Large intestine (tissue), 3 donors: ENCODE measurements at regions not wholly inside any gene's neighbourhood (a gene's known extent, or its start where the extent isn't known, plus 50 kb on each side); places are given as distances from the start of the nearest gene placed in this dataset.

Experiments
- DNase-seq, 2 donors: peaks; one replicate each; pipeline versions ENCODE4 v3.0.0 to v3.0.0-alpha.2; 2013
- H3K27ac ChIP-seq: one replicate; pipeline ENCODE4 v1.5.1; 2013; ENCODE audit warnings: low read length
- H3K27me3 ChIP-seq: 2 replicates; pipeline ENCODE4 v1.6.1; 2013; ENCODE audit warnings: low read length; ENCODE audit not compliant: control insufficient read depth, insufficient read depth
- H3K36me3 ChIP-seq: 2 replicates; pipeline ENCODE4 v1.6.1; 2013; ENCODE audit warnings: low read length; ENCODE audit not compliant: control insufficient read depth, insufficient read depth
- H3K4me1 ChIP-seq: one replicate; pipeline ENCODE4 v1.6.1; 2013; ENCODE audit warnings: low read length; ENCODE audit not compliant: control insufficient read depth, insufficient read depth
- H3K4me3 ChIP-seq: one replicate; pipeline ENCODE4 v1.5.1; 2013; ENCODE audit warnings: low read length
- H3K9me3 ChIP-seq: one replicate; pipeline ENCODE4 v1.6.1; 2013; ENCODE audit warnings: mild to moderate bottlenecking, low read depth, low read length, moderate library complexity; ENCODE audit not compliant: control insufficient read depth
- WGBS: methylation state at CpG from one replicate; pipeline ENCODE4 v1.1.5; 2013; ENCODE audit warnings: low lambda C conversion rate; ENCODE audit not compliant: insufficient coverage; 5-methylcytosine and 5-hydroxymethylcytosine counted together

- Histone ChIP-seq H3K4me1 (peaks cover 4% of the 10 kb centered on the region), H3K27ac (no peak overlapping the region), H3K4me3 (no peak overlapping the region), H3K27me3 (peaks cover 74% of the 10 kb centered on the region), H3K9me3 (peaks cover 7% of the 10 kb centered on the region), H3K36me3 (no peaks in the 10 kb centered on the region)
- WGBS = 0% methylated on average over 2 of the region's 59 CpGs
- peak in 1 of 2 donors; percentile 40 for DNase-seq
Observed at GRCh38 chr10:100653957-100654781, 91.2 kb upstream of the PAX2 start.

- Histone ChIP-seq H3K36me3 (no peaks in the 10 kb centered on the region), H3K4me3 (no peak overlapping the region), H3K9me3 (peaks cover 7% of the 10 kb centered on the region), H3K27ac (no peak overlapping the region), H3K27me3 (peaks cover 81% of the 10 kb centered on the region), H3K4me1 (peaks cover 4% of the 10 kb centered on the region)
- WGBS = no CpG with 5 or more reads among the region's 46 CpGs
- no peak for DNase-seq
Observed at GRCh38 chr10:100654782-100655325, 90.5 kb upstream of the PAX2 start.

GRCh38 chr10:100655326-100655759 is 90.0 kb upstream of the PAX2 start:
- Histone ChIP-seq H3K36me3 (no peaks in the 10 kb centered on the region), H3K9me3 (peaks cover 7% of the 10 kb centered on the region), H3K4me1 (peaks cover 4% of the 10 kb centered on the region), H3K27me3 (peaks cover 85% of the 10 kb centered on the region), H3K4me3 (no peak overlapping the region), H3K27ac (no peak overlapping the region)
- DNase-seq = no peak
- no CpG with 5 or more reads among the region's 20 CpGs for WGBS

- no peaks in the 10 kb centered on the region for H3K36me3 ChIP-seq
- WGBS = 0% methylated on average over 1 of the region's 45 CpGs
- no peak overlapping the region for H3K4me3 ChIP-seq
- peaks cover 7% of the 10 kb centered on the region for H3K9me3 ChIP-seq
- peaks cover 4% of the 10 kb centered on the region for H3K4me1 ChIP-seq
- no peak overlapping the region for H3K27ac ChIP-seq
- H3K27me3 ChIP-seq = peaks cover 86% of the 10 kb centered on the region
- no peak for DNase-seq
Observed at GRCh38 chr10:100655760-100656421, 89.5 kb upstream of the PAX2 start.

- Histone ChIP-seq H3K27me3 (peaks cover 90% of the 10 kb centered on the region), H3K4me3 (no peak overlapping the region), H3K36me3 (no peaks in the 10 kb centered on the region), H3K27ac (no peak overlapping the region), H3K9me3 (peaks cover 7% of the 10 kb centered on the region), H3K4me1 (peaks cover 4% of the 10 kb centered on the region)
- no CpG with 5 or more reads among the region's 34 CpGs for WGBS
- no peak for DNase-seq
Observed at GRCh38 chr10:100656454-100656853, 88.9 kb upstream of the PAX2 start.

- DNase-seq = no peak
- no peak overlapping the region for H3K4me3 ChIP-seq
- no peaks in the 10 kb centered on the region for H3K36me3 ChIP-seq
- peaks cover 92% of the 10 kb centered on the region for H3K27me3 ChIP-seq
- H3K4me1 ChIP-seq = peaks cover 4% of the 10 kb centered on the region
- peaks cover 7% of the 10 kb centered on the region for H3K9me3 ChIP-seq
- 67% methylated on average over 1 of the region's 1 CpG for WGBS
- no peak overlapping the region for H3K27ac ChIP-seq
Observed at GRCh38 chr10:100658269-100658668, 87.1 kb upstream of the PAX2 start.

GRCh38 chr10:100659361-100660098 is 85.9 kb upstream of the PAX2 start:
- Histone ChIP-seq H3K9me3 (peaks cover 7% of the 10 kb centered on the region), H3K27me3 (peaks cover 92% of the 10 kb centered on the region)
- no CpG with 5 or more reads among the region's 50 CpGs for WGBS

GRCh38 chr10:100660365-100660764 is 85.0 kb upstream of the PAX2 start:
- Histone ChIP-seq H3K36me3 (no peaks in the 10 kb centered on the region), H3K27me3 (peaks cover 89% of the 10 kb centered on the region), H3K9me3 (peaks cover 7% of the 10 kb centered on the region), H3K27ac (no peak overlapping the region), H3K4me3 (no peak overlapping the region), H3K4me1 (peaks cover 4% of the 10 kb centered on the region)
- no peak for DNase-seq
- WGBS = no CpG with 5 or more reads among the region's 6 CpGs

More at GRCh38 chr10:100659361-100660098, 85.9 kb upstream of the PAX2 start:
- Histone ChIP-seq H3K27ac (no peak overlapping the region), H3K4me1 (peaks cover 4% of the 10 kb centered on the region), H3K4me3 (no peak overlapping the region), H3K36me3 (no peaks in the 10 kb centered on the region)
- DNase-seq = no peak

GRCh38 chr10:100660945-100661344 is 84.4 kb upstream of the PAX2 start:
- Histone ChIP-seq H3K36me3 (no peaks in the 10 kb centered on the region), H3K27ac (no peak overlapping the region), H3K4me1 (peaks cover 2% of the 10 kb centered on the region), H3K9me3 (peaks cover 2% of the 10 kb centered on the region), H3K27me3 (peaks cover 85% of the 10 kb centered on the region), H3K4me3 (no peak overlapping the region)
- DNase-seq = no peak
- 50% methylated on average over 1 of the region's 3 CpGs for WGBS

GRCh38 chr10:100661520-100661919 is 83.9 kb upstream of the PAX2 start:
- Histone ChIP-seq H3K36me3 (no peaks in the 10 kb centered on the region), H3K9me3 (no peaks in the 10 kb centered on the region), H3K4me1 (no peaks in the 10 kb centered on the region), H3K27me3 (peaks cover 85% of the 10 kb centered on the region), H3K27ac (no peak overlapping the region), H3K4me3 (no peak overlapping the region)
- WGBS = no CpG with 5 or more reads among the region's 13 CpGs
- DNase-seq = no peak
